ENCODE measurements at regions not wholly inside any gene's neighbourhood (a gene's known extent, or its start where the extent isn't known, plus 50 kb on each side); places are given as distances from the start of the nearest gene placed in this dataset.

DNA sequence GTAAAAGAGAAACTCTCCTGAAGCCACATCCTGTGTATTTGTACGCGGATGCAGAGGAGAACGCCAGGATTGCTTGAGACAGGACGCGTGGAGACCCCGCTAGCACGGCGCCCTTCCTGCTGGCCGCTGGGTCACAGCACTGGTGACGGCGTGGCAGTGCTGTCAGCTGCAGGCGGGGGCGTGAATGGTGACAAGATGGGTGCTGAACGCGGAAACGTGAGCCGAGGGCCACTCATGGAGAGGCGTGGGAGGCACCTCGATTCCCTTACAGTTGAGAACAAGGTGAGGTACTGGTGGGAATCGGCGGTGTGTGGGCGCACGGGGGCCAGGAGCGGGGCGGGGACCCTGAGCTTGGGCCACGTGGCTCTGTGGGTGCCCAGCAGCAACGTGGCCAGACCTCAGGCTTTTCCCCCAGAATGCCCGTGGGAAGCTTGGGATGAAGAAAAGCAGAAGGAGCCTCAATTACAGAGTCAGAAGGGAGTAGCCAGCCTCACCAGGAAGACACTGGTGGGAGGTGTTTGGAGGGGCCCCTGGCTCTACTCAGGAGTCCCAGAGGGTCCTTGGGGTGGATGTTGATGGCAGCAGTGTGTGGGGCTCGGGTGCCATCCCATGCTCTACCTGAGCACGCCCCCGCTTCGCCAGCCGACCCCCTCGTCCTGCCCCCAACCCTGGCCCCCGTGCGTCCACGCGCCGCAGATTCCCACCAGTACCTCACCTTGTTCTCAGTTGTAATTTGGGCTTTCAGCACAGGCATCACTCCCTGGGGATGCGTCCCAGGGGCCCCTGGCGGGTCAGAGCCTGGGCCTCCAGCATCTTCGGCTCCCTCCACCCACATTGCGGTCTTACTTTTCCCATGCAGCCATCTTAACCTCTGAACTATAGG, 208.4 kb upstream of the TCERG1L start:
- no peak for DNase-seq (ENCODE audit: low read depth in 2 of 2, low spot score in 1 of 2)

DNA sequence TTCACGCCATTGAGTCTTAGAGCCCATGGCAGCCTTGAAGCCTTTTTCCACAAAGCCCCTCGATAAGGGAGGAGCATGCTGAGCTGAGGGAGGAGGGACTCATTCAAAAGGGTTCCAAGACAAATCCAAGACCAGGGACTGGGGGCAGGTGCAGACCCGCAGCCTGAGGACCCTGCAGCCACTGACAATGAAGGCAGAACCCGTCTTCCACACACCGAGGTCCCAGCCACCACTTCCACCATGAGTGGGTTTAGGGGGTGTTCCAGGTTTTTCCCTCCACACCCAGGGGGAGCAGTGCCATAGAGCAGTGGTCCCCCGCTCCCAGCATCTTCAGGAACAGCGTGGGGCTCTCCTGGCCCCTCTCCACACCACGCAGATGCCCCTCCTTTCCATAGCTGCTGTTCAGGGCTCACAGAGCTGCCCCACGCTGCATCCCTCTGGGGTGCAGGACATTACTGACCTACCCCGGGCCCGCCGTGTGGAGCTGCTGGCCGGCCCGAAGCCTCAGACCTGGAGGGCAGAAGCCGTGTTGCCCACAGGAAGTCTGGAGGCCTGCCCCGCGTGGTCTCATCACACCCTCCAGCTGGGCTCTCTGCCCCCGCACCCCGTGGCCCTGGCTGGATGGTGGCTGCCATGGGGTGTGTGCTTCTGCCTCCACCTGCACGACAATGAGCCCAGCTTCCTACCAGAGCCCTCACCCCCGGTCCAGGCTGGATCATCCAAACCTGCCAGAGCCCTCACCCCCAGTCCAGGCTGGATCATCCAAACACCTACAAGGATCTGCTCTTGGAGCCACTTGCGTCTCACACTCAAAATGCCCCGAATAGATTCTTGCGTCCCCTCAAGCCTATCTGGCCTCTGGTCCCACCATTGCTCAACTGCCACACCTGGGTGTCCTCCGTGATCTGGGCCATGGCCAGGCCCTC, 220.0 kb upstream of the TCERG1L start:
- no peak for DNase-seq (ENCODE audit: low read depth in 2 of 2, low spot score in 1 of 2)

DNA sequence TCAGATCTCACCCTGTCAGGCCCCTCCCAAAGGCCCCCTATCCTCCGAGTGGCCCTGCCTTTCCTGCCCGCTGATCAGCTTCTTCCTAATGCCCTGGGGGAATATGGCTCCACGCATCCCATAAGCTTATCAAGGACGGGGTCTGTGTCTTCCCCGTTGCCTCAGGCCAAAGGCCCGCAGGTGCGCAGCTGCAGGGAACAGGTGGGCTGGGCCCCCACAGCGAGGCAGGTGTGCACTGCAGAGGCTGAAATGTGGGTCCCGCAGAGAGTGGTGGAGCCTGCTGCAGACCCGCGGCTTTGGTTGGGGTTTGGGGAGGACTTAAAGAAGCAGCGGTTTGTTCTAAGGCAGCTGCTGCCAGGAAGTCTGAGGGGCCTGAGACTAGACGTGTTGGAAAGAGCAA, 220.8 kb upstream of the TCERG1L start:
- DNase-seq (ENCODE audit: low read depth in 2 of 2, low spot score in 1 of 2) = no peak

DNA sequence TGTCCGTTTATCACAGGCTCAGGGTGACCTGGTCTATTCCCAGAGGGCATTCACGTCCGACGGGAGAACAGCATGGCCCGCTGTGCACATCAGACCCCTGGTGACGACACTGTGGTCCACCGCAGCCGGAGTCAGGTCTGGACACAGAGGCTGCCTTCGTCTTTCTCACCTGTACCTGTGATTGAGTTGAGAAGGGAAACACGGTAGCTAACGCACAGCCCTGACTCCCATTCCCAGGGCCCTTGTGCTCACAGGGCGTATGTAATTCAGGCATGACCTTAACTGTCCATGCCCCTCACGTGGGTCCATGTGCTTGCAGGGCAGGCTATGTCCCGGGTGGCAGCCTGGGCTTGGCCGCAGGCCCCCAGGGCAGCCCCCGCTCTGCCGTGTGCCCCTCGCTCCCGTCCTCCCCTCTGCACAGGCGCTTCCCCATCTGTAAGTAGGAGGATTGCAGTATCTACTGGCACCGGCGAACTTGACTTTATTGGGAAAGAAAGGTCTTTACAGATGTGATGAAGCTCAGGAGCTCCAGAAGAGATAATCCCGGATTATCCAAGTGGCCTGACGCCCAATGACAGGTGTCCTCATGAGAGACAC, 221.3 kb upstream of the TCERG1L start:
- DNase-seq (ENCODE audit: low read depth in 2 of 2, low spot score in 1 of 2) = no peak

DNA sequence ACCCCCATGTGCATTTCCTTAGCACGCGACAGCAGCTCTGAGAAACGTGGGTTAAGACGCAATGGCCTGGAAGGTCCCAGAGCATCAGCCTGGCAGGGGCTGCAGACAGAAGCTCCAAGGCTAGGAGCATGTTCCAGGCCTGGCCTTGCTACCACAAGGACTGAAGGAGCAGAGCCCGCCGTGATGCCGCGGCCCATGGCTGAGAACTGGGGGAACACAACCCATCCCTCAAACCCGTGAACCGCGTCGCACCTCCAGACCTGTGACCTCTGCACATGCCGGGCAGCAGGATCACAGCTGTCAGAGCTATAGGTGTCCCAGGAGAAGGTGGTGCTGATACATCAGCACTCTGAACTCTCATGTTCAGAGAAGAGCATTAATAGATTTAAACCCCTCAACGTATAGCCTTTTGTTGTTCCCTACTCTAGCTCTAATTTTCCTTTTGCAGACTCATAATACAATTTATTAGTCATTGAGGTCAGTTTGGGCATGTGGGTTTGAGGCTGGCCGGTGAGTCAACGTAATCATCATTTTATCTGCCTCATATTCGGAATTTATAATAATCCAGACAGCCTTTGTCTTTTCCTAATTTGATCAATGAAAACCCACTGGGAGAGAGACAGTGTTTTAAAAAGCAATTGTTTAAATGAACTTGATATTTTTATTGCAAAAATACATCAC, 222.5 kb upstream of the TCERG1L start:
- DNase-seq (ENCODE audit: low read depth in 2 of 2, low spot score in 1 of 2) = no peak

DNA sequence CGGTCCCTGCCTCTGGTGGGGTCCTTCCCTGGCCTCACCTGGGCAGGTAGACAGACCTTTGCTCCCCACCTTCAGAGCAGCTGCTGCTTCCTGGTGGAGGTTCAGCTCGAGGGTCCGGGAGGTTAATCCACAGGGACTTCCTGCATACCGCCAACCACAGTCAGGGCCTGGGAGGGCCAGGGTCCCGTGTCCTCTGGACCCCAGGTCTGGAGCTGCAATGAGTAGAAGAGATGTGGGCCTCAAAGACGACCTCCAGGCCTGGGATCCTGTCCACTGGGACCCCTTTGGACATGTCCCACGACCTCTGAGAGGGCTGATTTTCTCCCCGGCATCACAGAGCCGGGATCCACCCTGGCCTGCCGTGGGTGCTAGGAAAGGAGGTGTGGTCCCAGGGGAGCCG, 223.3 kb upstream of the TCERG1L start:
- DNase-seq (ENCODE audit: low read depth in 2 of 2, low spot score in 1 of 2) = no peak

DNA sequence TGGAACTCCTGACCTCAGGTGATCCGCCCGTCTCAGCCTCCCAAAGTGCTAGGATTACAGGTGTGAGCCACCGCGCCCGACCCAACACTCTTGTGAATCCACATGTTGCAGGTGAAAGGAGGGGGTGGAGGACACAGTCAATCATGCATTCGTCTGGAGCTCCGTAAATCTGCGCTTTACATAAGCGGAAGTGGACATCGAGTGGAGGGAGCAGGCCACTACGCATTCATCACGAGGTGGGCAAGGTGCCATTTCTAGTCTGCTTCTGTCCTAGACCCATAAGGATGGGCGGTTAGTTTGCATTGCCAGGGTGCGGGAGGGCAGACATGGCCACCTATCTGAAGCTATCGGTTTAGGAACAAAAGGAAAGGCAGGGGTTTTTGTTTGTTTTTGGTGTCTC, 225.2 kb upstream of the TCERG1L start:
- DNase-seq (ENCODE audit: low read depth in 2 of 2, low spot score in 1 of 2) = no peak

DNA sequence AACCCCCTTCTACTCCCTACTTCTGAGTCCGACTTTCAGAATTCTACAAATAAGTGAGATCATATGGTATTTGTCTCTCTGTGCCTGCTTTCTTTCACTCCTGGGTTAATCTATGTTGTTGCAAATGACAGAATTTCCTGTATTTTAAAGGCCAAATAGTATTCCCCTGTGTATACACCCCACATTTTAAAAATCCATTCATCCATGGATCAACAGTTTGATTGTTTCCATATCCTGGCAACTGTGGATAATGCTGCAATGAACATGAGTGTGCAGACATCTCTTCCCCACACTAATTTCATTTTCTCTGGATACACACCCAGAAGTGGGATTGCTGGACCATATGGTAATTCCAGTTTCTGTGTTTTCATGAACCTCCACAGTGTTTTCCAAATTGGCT, 225.8 kb upstream of the TCERG1L start:
- no peak for DNase-seq (ENCODE audit: low read depth in 2 of 2, low spot score in 1 of 2)

DNA sequence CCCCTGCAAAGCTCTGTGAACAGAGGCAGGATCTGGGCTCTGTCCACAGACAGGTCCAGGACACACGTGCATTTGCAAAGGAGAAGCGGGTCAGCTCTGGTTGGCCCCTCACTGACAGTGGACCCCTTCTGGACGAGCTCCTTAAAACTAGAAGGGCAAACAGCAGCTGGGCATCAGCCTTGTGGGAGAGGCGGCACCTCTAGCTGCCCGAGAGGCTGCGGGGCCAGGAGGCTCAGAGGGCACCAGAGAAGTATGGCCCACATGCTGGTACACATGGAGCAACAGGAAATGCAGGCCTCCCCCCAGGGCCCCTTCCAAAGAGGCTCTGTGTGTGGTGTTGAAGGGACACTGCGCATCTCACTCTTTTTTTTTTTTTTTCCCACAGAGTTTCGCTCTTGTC, 233.0 kb upstream of the TCERG1L start:
- DNase-seq (ENCODE audit: low read depth in 2 of 2, low spot score in 1 of 2) = no peak

DNA sequence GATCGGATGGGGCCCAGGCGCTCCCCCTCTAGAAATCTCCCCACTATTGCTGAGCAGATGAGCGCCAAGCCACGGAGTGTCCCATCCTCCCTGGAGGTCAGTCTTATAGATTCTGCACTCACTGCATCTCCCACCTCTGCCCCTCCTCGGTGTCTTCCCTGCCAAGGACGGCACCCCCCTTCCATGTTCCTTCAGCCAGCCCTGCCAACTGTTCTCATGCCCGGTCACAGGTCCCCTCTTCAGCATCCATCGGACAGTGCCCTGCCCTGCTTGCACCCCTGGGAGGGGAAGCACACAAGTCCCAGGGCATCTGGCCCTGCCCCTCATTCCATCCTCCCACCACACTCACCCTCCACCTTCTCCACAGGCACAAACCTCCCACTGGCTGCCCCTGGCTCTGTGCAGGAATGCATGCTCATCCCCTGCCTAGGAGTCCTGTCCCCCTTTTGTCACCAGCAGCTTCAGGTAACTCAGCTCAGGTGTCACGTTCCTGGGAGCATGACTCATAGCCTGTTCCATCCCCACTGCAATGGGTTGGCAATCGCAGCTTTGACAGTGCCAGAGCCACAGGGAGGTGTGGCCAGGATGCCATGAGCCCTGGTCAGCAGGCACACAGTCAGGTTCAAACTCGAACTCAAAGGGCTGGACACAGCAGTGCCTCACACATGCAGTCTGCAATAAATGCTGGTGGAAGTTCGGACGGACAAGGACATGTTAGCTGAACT, 234.7 kb upstream of the TCERG1L start:
- DNase-seq (ENCODE audit: low read depth in 2 of 2, low spot score in 1 of 2) = no peak

DNA sequence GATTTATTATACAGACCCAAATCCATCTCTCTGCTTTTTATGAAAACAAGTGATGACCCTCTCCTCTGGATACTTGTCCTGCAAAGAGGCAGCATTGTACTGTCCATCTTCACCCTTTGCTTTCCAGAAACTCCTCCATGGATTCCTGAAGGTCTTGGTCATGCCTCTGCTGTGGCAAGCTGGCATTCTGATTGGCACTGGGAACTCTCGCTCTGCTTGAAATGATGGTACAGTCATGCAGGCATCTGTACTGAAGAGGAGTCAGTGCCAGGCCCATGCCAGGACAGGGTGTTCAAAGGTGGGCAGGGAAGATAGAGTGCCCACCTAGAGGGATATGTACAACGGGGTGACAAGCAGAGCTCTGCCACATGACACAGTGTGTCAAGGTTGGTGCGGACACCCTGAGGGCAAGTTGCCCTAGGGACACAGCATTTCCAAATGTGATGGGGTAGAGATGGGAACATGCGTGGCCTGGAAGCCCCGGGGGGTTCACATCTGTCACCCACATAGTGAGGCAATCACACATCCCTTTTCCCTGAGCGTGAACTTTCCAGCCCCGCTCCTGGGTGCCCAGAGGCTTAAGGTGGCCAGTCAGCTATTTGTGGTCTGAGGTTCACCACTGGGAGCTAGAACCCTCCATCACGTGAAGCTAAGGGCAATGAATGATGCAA, 235.7 kb upstream of the TCERG1L start:
- no peak for DNase-seq (ENCODE audit: low read depth in 2 of 2, low spot score in 1 of 2)

DNA sequence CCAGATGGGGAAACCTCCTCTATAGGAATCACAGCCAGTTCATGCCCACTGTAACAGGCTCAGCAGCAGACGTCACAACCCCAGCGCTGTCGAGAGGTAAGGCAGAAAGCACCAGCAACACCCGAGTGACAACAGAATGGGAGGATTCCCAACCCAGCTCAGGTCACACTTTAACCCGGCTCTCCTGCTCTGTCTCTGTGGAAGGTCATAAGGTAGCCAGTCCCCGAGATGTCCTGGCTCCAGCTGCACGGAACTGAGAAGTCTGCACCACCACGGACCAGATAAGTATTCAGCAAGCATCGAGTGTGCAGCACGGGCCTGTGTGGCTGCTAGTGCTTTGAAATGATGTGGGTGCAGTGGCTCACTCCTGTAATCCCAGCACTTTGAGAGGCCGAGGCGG, 236.7 kb upstream of the TCERG1L start:
- no peak for DNase-seq (ENCODE audit: low read depth in 2 of 2, low spot score in 1 of 2)

DNA sequence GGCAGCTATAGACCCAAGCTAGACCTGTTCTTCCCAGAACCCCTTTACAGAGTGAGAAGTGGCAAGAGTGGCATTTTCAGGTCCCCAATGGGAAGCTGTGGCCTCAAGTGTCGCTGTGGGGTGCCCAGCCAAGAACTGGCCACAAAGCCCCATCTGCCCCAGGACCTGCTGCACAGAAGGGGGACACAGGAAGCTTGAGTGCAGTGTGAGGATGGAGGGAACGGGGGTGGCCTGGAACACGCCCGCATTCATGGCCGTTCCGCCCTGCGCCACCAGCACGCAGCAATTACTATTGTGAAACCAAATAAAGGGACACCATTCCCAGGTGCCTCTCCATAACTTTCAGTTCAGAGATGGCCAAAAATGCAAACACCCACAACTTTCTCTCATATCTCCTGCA, 237.6 kb upstream of the TCERG1L start:
- DNase-seq (ENCODE audit: low read depth in 2 of 2, low spot score in 1 of 2) = no peak

DNA sequence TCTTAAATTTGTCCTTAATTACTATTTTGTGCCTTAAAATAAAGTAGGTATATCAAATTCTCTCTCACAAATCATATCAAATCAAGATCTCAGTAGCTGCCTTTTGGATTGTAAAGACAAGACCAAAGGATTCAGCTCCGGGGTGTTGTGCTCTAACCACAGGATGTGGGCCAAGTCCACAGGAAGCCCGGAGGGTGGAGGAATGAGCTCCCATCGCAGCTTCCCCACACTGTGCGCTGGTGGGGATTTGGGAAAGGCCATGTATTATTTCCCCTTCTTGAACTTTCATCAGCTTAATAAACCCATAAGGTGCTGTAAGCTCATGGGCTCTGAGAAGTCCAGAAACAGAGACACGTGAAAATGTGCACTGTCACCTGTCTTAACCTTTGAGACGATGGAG, 241.6 kb upstream of the TCERG1L start:
- no peak for DNase-seq (ENCODE audit: low read depth in 2 of 2, low spot score in 1 of 2)

DNA sequence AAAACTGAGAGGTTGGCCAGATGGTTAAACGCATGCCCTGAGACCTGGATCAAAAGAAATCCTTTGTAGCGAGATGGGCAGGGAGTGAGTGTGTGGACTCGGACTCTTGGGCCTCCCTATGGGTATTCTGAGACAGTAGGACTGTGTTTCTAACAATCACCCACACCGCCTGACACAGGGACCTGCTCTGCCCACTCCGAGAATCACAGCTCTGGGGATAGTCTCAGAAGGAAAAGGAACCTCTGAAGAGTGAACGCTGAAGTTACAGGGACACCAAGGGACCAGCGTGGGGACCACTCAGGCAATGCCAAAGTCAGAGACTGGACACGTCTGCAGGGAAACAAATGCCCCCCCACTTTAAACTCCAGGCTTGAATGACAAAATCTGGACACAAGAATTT, 242.1 kb upstream of the TCERG1L start:
- DNase-seq (ENCODE audit: low read depth in 2 of 2, low spot score in 1 of 2) = no peak

DNA sequence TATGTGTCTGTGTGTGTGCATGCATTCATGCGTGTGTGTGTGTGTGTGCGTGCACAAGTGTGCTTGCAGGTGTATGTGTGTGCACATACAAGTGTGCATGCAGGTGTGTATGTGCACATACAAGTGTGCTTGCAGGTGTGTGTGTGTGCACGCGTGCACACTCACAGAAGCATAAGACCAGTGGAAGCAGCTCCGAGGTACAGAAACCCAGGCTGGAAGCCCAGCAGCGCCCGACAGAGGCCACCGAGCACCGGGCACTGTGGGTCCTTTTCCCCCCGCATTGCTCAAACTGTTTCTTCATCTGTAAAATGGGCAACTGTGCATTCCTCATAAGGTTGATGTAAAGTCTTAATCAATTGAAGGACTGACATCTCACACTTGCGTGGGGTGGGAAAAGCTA, 243.3 kb upstream of the TCERG1L start:
- no peak for DNase-seq (ENCODE audit: low read depth in 2 of 2, low spot score in 1 of 2)

DNA sequence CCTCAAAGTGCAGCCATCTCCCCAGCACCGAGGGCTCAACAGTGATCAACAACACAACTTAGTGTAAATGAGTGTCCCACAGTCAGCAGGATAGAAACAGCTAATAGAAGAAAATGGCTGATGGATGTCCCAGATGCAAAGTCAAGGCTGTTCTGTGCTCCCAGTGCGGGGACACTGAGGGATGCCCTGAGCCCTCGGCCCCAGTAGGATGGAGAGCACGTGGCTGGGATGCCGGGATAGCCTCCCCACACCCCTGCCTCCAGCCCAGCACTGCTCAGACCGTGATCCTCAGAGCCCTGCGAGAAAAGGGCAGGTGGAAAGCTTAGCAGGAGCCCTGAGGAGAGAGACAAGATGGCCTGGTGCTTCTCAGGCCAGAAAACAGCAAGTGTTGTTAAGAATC, 243.9 kb upstream of the TCERG1L start:
- no peak for DNase-seq (ENCODE audit: low read depth in 2 of 2, low spot score in 1 of 2)

DNA sequence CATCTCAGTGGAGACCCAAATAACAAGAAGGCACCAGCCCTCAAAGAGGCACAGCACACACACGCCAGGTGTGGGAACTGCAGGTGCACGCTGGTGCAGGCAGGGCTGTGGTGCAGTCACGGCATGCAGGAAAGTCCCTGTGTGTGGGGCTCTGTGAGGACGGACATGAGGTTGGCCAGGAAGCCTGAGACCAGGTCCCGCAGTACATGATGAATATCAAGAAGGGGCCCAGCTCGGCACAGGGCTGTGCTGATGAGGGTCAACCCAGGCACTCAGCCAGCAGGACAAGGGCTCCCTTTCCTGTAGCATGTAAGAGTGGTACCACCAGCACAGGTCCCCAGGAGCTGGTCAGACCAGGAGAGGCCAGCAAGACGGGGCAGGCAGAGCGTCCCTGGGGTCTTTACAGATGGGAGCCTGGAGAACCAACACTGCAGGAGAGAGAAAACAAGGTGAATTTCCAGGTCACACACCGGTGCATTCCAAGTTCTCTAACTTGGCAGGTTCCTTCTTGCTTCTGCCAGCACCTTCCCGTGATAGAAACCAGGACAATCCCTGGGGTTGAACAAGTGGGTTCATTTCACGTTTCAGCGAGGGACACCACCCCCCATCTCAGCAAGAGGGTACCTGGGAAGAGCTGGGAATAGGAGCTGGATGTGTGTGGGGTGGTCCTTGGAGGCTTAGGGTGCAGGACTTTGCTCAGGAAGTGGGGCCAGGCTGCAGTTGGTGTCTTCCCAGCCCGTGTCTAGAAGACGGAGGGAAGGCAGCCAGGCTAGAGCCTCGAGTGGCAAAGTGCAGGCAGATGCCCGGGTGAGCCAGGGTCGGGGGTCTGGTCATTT, 244.8 kb upstream of the TCERG1L start:
- no peak for DNase-seq (ENCODE audit: low read depth in 2 of 2, low spot score in 1 of 2)

DNA sequence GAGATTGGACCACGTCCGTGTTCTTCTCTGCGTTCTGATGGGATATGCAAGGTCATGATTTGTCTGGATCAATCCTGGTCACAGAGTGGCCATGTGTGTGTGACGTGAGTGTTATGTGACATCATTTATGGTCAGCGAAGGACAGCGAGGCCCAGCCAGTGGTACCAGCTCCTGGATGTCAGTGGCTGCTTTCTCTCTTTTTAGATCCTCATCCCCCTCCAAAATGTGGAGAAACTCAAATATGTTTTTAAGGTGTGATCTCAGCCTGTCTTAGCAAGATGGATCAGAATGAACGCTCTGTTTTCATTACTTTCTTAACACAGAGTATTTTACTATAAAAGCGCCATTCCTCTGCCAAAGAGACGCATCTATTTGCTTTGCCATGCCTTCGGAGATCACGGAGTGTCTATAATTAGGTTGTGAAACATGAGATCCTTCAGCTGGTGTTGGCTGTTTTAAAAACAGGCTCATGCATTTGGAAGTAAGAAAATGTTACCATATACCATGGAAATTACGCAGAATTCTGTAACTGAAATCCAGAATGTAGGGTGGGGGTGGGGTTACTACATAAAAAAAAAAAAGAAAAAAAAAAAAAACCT, 245.5 kb upstream of the TCERG1L start:
- DNase-seq (ENCODE audit: low read depth in 2 of 2, low spot score in 1 of 2) = no peak
